HUDEP-2 (cell line): ENCODE measurements at regions not wholly inside any gene's neighbourhood (a gene's known extent, or its start where the extent isn't known, plus 50 kb on each side); places are given as distances from the start of the nearest gene placed in this dataset.

Experiments
- DNase-seq, 76 experiments: peaks; one replicate each; lab custom pipeline; 2025; ENCODE audit not compliant: unreplicated experiment in 76 of 76; lab: John Stamatoyannopoulos, UW

- DNase-seq: no peak
These were observed 130.1 kb upstream of the MAGEB18 start for GRCh38 chrX:26008042-26008441.

DNA sequence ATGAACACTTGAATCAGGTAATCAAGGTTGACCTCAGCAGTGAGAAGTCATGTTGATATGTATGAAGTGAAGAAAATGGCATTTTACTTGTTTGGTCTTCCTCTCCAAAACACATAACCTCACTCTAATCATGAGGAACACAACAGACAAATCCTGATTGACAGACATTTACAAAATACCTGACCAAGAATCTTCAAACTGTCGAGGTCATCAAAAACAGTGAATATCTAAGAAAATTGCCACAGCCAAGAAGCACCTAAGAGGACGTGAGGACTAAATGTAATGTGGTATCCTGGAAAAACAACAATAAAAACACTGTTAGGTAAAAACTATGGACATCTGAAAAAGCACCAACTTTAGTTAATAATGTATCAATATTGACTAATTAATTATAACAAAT is 129.5 kb upstream of the MAGEB18 start:
- no peak for DNase-seq

DNA sequence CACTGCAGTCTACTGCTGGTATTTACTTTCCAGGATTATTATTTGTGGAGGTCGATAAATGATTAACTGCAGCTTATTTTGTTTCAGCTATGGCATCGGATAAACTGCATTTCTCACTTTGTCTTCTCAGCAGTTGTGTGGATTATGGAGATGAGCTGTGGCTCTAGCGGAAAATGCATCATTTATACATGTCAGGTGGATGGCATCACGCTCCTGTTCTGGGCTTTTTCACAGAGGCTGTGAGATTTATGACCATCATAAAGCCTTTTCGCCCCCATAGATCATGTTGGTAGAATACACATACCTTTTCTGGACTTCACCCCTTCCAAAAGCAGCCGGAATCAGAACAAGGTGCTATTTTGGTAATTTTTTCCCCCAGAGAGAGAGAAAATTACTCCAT is 118.8 kb upstream of the MAGEB18 start:
- DNase-seq: no peak

GRCh38 chrX:26026179-26026578 is 112.0 kb upstream of the MAGEB18 start:
- peak in 8 of 76 experiments; percentile 0 to 62 (median 30) for DNase-seq

DNA sequence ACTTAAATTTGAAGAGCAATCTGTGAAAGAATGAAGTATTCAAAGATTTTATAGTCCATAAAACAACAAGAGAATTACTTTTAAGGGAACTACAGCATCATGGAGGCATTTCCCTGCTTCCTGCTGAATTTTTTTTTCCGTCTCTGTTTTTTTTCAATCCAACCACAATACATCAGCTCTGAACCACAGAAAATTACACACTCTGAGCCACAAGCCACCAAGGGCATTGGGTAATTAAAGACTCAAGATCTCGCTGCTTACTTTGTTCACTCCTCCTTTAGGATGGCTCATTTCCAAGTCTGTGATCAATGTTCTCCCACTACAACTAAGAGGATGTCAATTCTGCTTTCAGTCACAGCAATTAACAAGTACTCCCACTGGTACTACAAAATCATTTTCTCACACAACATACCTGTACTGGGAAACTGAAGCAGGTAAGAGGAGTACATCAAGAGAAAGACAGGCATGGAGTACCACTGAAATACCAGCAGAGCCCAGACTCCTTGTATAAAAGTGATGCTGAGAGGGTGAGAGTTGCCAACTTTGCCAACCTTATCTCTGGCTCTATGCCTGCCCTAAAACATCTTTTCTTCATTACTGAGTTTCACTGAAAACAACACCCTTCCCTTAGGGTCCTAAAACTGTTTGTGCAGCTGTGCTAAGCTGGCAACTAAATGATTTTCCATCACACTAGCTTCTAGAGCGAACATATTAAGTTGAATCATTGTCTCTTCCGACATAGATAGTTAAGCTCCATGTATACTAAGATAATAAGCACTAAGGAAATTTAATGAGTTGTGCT is 105.8 kb upstream of the MAGEB18 start:
- DNase-seq: no peak

DNA sequence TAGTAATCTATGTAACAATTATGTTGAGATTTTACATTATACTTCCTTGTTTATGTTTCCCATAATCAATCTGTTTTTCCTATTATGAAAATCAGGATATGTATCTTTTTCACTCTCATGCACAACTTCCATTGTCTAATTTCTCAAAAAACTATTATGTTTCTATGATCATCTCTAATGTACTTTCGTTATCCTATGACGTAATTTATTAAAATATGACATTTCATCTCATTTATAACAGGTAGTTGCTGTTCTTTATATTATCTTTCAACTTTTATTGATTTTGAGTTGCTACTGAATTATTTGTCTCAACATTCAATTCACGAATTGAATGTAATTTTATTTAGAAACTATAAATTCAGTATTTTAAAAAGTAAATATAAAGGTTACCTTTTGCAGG is 100.8 kb upstream of the MAGEB18 start:
- no peak for DNase-seq

GRCh38 chrX:26050099-26050498 is 88.0 kb upstream of the MAGEB18 start:
- no peak for DNase-seq

DNA sequence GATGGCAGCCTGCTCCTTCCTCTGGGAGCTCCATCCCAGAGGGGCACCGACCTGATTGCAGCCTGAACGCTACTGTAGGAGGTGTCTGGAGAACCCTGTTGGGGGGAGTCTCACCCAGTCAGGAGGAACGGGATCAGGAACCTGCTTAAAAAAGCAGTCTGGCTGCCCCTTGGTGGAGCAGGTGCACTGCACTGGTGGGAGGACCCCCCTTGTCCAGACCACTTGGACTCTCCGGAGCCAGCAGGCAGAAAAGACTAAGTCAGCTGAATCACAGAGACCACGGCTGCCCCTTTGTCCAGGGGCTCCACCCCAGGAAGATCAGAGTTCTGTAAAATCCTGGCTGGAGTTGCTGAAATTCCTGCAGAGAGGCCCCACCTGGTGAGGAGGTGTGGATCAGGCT is 67.3 kb upstream of the MAGEB18 start:
- DNase-seq: no peak

- no peak for DNase-seq
These were observed 66.5 kb upstream of the MAGEB18 start for GRCh38 chrX:26071618-26072017.

DNA sequence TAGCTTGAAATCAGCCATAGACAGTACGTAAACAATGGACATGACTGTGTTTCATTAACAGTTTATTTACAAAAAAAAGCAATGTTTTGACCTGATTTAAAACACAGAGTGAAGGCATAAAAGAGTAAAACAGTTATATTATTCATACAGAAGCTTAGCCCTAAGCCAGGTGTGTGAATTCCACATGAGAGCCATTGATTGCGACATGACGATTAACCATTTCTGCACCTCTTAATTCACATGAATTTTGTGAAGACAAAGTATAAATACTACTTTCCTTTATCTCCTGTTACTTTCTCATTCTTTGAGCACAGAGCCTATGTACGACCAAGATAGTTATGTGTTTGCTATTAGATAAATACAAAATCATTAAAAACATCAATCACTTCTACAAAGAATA is 55.0 kb upstream of the MAGEB18 start:
- DNase-seq: no peak
